ENCODE measurements at regions not wholly inside any gene's neighbourhood (a gene's known extent, or its start where the extent isn't known, plus 50 kb on each side); places are given as distances from the start of the nearest gene placed in this dataset.

DNA sequence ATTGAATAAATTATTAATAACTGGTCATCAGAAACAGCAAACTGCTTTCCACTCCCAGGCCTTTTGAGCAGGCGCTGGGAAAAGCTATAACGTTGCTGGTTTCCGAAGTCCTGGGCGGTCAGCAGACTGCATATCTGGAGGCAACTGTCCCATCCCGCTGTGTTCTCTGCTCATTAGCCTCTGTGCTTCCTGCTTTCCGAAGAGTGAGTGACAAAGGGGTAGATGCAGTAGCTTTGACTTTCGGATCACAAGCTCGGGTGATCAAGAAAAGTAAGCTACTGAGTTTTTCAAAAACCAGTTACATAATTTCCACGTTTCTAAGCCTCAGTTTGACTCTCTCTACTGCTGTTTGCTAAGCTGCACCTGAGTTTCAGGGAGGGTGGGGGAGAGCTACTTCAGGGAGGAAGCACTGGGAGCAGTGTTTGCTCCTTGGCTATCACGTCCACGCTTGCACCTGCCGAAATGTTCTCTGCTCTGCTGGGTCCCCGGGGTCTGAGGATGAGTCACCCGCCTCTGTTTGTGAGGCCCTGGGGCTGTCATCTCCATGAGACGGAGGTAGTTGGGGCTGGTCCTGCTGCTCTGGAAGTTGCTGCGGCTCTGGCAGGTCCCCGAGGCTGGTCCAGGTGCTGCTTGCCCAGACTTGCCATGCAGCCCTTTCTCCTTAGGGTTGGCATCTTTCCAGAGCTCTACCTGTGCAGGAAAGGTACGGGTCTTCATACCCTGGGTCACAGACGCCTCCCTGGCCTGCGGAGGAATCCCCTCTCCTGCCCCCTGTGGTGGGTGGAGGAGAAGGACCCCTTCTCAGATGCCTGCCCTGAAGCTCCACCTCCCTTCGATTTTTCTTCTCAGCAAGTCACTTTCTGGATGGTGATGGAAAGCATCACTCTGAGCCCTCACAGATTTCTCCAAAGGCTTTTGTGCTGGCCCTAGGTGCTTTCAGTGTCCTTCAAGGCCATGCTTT lies 220.0 kb downstream of the QKI start:
- Histone ChIP-seq H3K36me3 (ENCODE audit: control insufficient read depth in 1 of 2, insufficient read depth in 2 of 2, low read length in 2 of 2) (no peaks in the 10 kb centered on the region), H3K4me3 (replicated peaks in 1 of 2; ENCODE audit: low read depth in 1 of 2, low read length in 2 of 2) (no peak overlapping the region), H3K9ac (ENCODE audit: low read length) (no peak overlapping the region), H2AFZ (ENCODE audit: low read depth, low read length, poor library complexity, severe bottlenecking) (no peak overlapping the region), H3K4me2 (ENCODE audit: low read length) (no peak overlapping the region), H3K27me3 (ENCODE audit: insufficient read depth, low read length) (no peaks in the 10 kb centered on the region), H4K20me1 (ENCODE audit: insufficient read depth) (no peaks in the 10 kb centered on the region), H3K9me2 (ENCODE audit: insufficient read depth) (no peaks in the 10 kb centered on the region), H3K9me3 (ENCODE audit: control insufficient read depth in 1 of 2, insufficient read depth in 1 of 2, low read depth in 1 of 2, low read length in 2 of 2) (no peaks in the 10 kb centered on the region), H3K79me2 (ENCODE audit: insufficient read depth, low read length) (no peaks in the 10 kb centered on the region), H3K4me1 (ENCODE audit: control insufficient read depth in 1 of 2, insufficient read depth in 2 of 2, low read length in 2 of 2) (no peaks in the 10 kb centered on the region), H3K27ac (ENCODE audit: low read depth, low read length) (no peak overlapping the region)
- ATAC-seq = no peak
- CTCF ChIA-PET = no interaction called here
- TF ChIP-seq SRF (IDR thresholded peaks at IDR 0.05; ENCODE audit: low read depth) (no peak), CEBPB (IDR thresholded peaks at IDR 0.05; ENCODE audit: low read depth) (no peak), SP1 (IDR thresholded peaks at IDR 0.05; ENCODE audit: low read depth) (no peak), ZNF274 (IDR thresholded peaks at IDR 0.05; ENCODE audit: low read depth, low read length) (no peak), REST (IDR thresholded peaks at IDR 0.05; ENCODE audit: low read depth) (no peak)
- intact Hi-C loops (cut with micrococcal nuclease) = no loop called here
- no TSS peak for BruUV-seq (replicated peaks)
- DNase-seq (ENCODE audit: low read depth, low spot score) = no peak
- RAD21 ChIA-PET (ENCODE audit: low non-redundant PET in 1 of 2, low total read pairs in 2 of 2, uncharacterized antibody in 2 of 2, unreplicated experiment in 2 of 2) = no interaction called here
- POLR2A ChIA-PET = no interaction called here
